ENCODE measurements at regions not wholly inside any gene's neighbourhood (a gene's known extent, or its start where the extent isn't known, plus 50 kb on each side); places are given as distances from the start of the nearest gene placed in this dataset.

GRCh38 chr3:99322551-99322950, 315.8 kb upstream of the COL8A1 start:
- no peak overlapping the region for H3K4me3 ChIP-seq (ENCODE audit: low read depth, low read length)
- no peak for TF ChIP-seq CTCF (IDR thresholded peaks at IDR 0.05; ENCODE audit: insufficient read depth, low read length, severe bottlenecking)
- peaks cover 2% of the 10 kb centered on the region for H3K27me3 ChIP-seq (ENCODE audit: control insufficient read depth, insufficient read depth, low read length)
- DNase-seq (ENCODE audit: low read depth) (no peak), FAIRE-seq (no peak)
- no peaks in the 10 kb centered on the region for H3K36me3 ChIP-seq (ENCODE audit: control insufficient read depth, insufficient read depth, low read length)

- no peak for TF ChIP-seq CTCF (IDR thresholded peaks at IDR 0.05; ENCODE audit: insufficient read depth, low read length, severe bottlenecking)
- Histone ChIP-seq H3K27me3 (ENCODE audit: control insufficient read depth, insufficient read depth, low read length) (peaks cover 2% of the 10 kb centered on the region), H3K4me3 (ENCODE audit: low read depth, low read length) (no peak overlapping the region), H3K36me3 (ENCODE audit: control insufficient read depth, insufficient read depth, low read length) (no peaks in the 10 kb centered on the region)
- no peak for DNase-seq (ENCODE audit: low read depth)
- FAIRE-seq: no peak
Measured at GRCh38 chr3:99321261-99321660, 317.1 kb upstream of the COL8A1 start.

- no peak for FAIRE-seq
- Histone ChIP-seq H3K36me3 (ENCODE audit: control insufficient read depth, insufficient read depth, low read length) (no peaks in the 10 kb centered on the region), H3K4me3 (ENCODE audit: low read depth, low read length) (no peak overlapping the region), H3K27me3 (ENCODE audit: control insufficient read depth, insufficient read depth, low read length) (no peaks in the 10 kb centered on the region)
- no peak for DNase-seq (ENCODE audit: low read depth)
- no peak for TF ChIP-seq CTCF (IDR thresholded peaks at IDR 0.05; ENCODE audit: insufficient read depth, low read length, severe bottlenecking)
Measured at GRCh38 chr3:99319961-99320360, 318.4 kb upstream of the COL8A1 start.

GRCh38 chr3:99319450-99319849, 318.9 kb upstream of the COL8A1 start:
- TF ChIP-seq CTCF (IDR thresholded peaks at IDR 0.05; ENCODE audit: insufficient read depth, low read length, severe bottlenecking): no peak
- DNase-seq (ENCODE audit: low read depth) (no peak), FAIRE-seq (no peak)

GRCh38 chr3:99317201-99317600, 321.2 kb upstream of the COL8A1 start:
- DNase-seq (ENCODE audit: low read depth): no peak
- no peak for TF ChIP-seq CTCF (IDR thresholded peaks at IDR 0.05; ENCODE audit: insufficient read depth, low read length, severe bottlenecking)

More at GRCh38 chr3:99319450-99319849, 318.9 kb upstream of the COL8A1 start:
- Histone ChIP-seq H3K36me3 (ENCODE audit: control insufficient read depth, insufficient read depth, low read length) (no peaks in the 10 kb centered on the region), H3K27me3 (ENCODE audit: control insufficient read depth, insufficient read depth, low read length) (no peaks in the 10 kb centered on the region), H3K4me3 (ENCODE audit: low read depth, low read length) (no peak overlapping the region)

GRCh38 chr3:99315896-99316295, 322.5 kb upstream of the COL8A1 start:
- H3K27me3 ChIP-seq (ENCODE audit: control insufficient read depth, insufficient read depth, low read length): no peaks in the 10 kb centered on the region
- peak; percentile 54 for DNase-seq (ENCODE audit: low read depth)
- TF ChIP-seq CTCF (IDR thresholded peaks at IDR 0.05; ENCODE audit: insufficient read depth, low read length, severe bottlenecking): no peak
- no peaks in the 10 kb centered on the region for H3K36me3 ChIP-seq (ENCODE audit: control insufficient read depth, insufficient read depth, low read length)
- H3K4me3 ChIP-seq (ENCODE audit: low read depth, low read length): no peak overlapping the region
- no peak for FAIRE-seq

More at GRCh38 chr3:99317201-99317600, 321.2 kb upstream of the COL8A1 start:
- Histone ChIP-seq H3K4me3 (ENCODE audit: low read depth, low read length) (no peak overlapping the region), H3K27me3 (ENCODE audit: control insufficient read depth, insufficient read depth, low read length) (no peaks in the 10 kb centered on the region), H3K36me3 (ENCODE audit: control insufficient read depth, insufficient read depth, low read length) (no peaks in the 10 kb centered on the region)
- no peak for FAIRE-seq

All from bronchial epithelial cell (primary cell).